CD14-positive monocyte (primary cell): ENCODE measurements at regions not wholly inside any gene's neighbourhood (a gene's known extent, or its start where the extent isn't known, plus 50 kb on each side); places are given as distances from the start of the nearest gene placed in this dataset.

ENCODE experiments used
- DNase-seq, 3 donors: peaks; one replicate each; pipeline ENCODE4 v3.0.0-alpha.2; 2011 to 2022
- H2AFZ ChIP-seq: 2 replicates; pipeline ENCODE4 v1.6.0; 2012; ENCODE audit warnings: mild to moderate bottlenecking, low read depth, low read length, inconsistent platforms; ENCODE audit not compliant: insufficient read depth, poor library complexity, severe bottlenecking
- H3K27ac ChIP-seq, 2 donors: 1 replicate in 1 of 2; 2 replicates in 1 of 2; pipeline ENCODE4 v1.5.1; 2012 to 2013; ENCODE audit warnings: low read length in 2 of 2, control low read depth in 1 of 2, inconsistent platforms in 1 of 2, low read depth in 1 of 2, mild to moderate bottlenecking in 1 of 2
- H3K27me3 ChIP-seq, 2 donors: one replicate each; pipeline versions ENCODE4 v1.6.0 to v1.6.1; 2011 to 2013; ENCODE audit warnings: low read length in 2 of 2; ENCODE audit not compliant: control insufficient read depth in 2 of 2, insufficient read depth in 2 of 2
- H3K36me3 ChIP-seq, 2 donors: replicated peaks in 1 of 2; 1 replicate in 1 of 2; 2 replicates in 1 of 2; pipeline versions ENCODE4 v1.5.1 to v1.6.1; 2012 to 2013; ENCODE audit warnings: low read length in 2 of 2, control low read depth in 1 of 2, inconsistent platforms in 1 of 2, mild to moderate bottlenecking in 1 of 2; ENCODE audit not compliant: insufficient read depth in 2 of 2, control insufficient read depth in 1 of 2
- H3K4me1 ChIP-seq, 2 donors: 1 replicate in 1 of 2; 2 replicates in 1 of 2; pipeline versions ENCODE4 v1.5.1 to v1.6.1; 2012 to 2013; ENCODE audit warnings: low read length in 2 of 2, control low read depth in 1 of 2, inconsistent platforms in 1 of 2, mild to moderate bottlenecking in 1 of 2, moderate library complexity in 1 of 2; ENCODE audit not compliant: insufficient read depth in 2 of 2, control insufficient read depth in 1 of 2
- H3K4me2 ChIP-seq: replicated peaks from 2 replicates; pipeline ENCODE3; 2012; ENCODE audit warnings: low read length, moderate library complexity, mild to moderate bottlenecking; ENCODE audit not compliant: poor library complexity, severe bottlenecking; ENCODE audit errors: extremely low read depth
- H3K4me3 ChIP-seq, 3 experiments: fragments of 200-600 bp in 1 of 3; sonication (generic) in 1 of 3; replicated peaks in 1 of 3; 1 replicate in 2 of 3; 2 replicates in 1 of 3; pipeline ENCODE4 v1.5.1; 2011 to 2013; ENCODE audit warnings: low read length in 3 of 3, mild to moderate bottlenecking in 3 of 3, control low read depth in 2 of 3, low read depth in 2 of 3, inconsistent platforms in 1 of 3, moderate library complexity in 1 of 3
- H3K79me2 ChIP-seq: 2 replicates; pipeline ENCODE4 v1.6.0; 2012; ENCODE audit warnings: mild to moderate bottlenecking, control low read depth, inconsistent platforms, low read length, moderate library complexity; ENCODE audit not compliant: insufficient read depth
- H3K9ac ChIP-seq: 2 replicates; pipeline ENCODE4 v1.6.0; 2017; ENCODE audit warnings: low read length, mild to moderate bottlenecking; ENCODE audit not compliant: insufficient read depth, poor library complexity, severe bottlenecking
- H3K9me3 ChIP-seq, 2 donors: replicated peaks in 1 of 2; 1 replicate in 1 of 2; 2 replicates in 1 of 2; pipeline versions ENCODE4 v1.5.1 to v1.6.1; 2012 to 2013; ENCODE audit warnings: low read length in 2 of 2, control low read depth in 1 of 2; ENCODE audit not compliant: control insufficient read depth in 1 of 2, insufficient read depth in 1 of 2
- H4K20me1 ChIP-seq: 2 replicates; pipeline ENCODE4 v1.6.0; 2012; ENCODE audit warnings: mild to moderate bottlenecking, low read length, control low read depth, moderate library complexity; ENCODE audit not compliant: insufficient read depth
- H3K27ac Mint-ChIP-seq, 7 donors: one replicate each; pipeline ENCODE4 v1.8.0; 2020; ENCODE audit warnings: mild to moderate bottlenecking in 7 of 7, mixed read lengths in 7 of 7, moderate library complexity in 6 of 7, inconsistent platforms in 2 of 7
- H3K27me3 Mint-ChIP-seq, 3 donors: one replicate each; pipeline ENCODE4 v1.8.0; 2021 to 2022; ENCODE audit warnings: low read depth in 3 of 3, mild to moderate bottlenecking in 3 of 3, mixed read lengths in 3 of 3, moderate library complexity in 3 of 3, inconsistent platforms in 1 of 3
- H3K36me3 Mint-ChIP-seq, 2 donors: one replicate each; pipeline ENCODE4 v1.8.0; 2020; ENCODE audit warnings: mixed read lengths in 2 of 2, inconsistent platforms in 1 of 2, mild to moderate bottlenecking in 1 of 2
- H3K4me1 Mint-ChIP-seq: one replicate; pipeline ENCODE4 v1.8.0; 2020; ENCODE audit warnings: mild to moderate bottlenecking, mixed read lengths
- H3K4me3 Mint-ChIP-seq, 2 donors: one replicate each; pipeline ENCODE4 v1.8.0; 2020; ENCODE audit warnings: mild to moderate bottlenecking in 2 of 2, mixed read lengths in 2 of 2, moderate library complexity in 1 of 2
- H3K9me3 Mint-ChIP-seq, 7 donors: one replicate each; pipeline ENCODE4 v1.8.0; 2020 to 2022; ENCODE audit warnings: mixed read lengths in 7 of 7, mild to moderate bottlenecking in 6 of 7, moderate library complexity in 6 of 7, inconsistent platforms in 2 of 7
- CTCF ChIP-seq: fragments of 200-600 bp; IDR thresholded peaks from one replicate; pipeline ENCODE4 v1.8.0; 2022; ENCODE audit warnings: antibody characterized with exemption, mild to moderate bottlenecking
- WGBS: methylation state at CpG from one replicate; pipeline ENCODE4 v1.1.5; 2013; ENCODE audit warnings: missing lambda C conversion rate; ENCODE audit not compliant: insufficient coverage; 5-methylcytosine and 5-hydroxymethylcytosine counted together
- intact Hi-C, 2 donors: fragments of 100-400 bp; cut with micrococcal nuclease; formaldehyde crosslinking; loops; one replicate each; pipeline versions ENCODE4 v1.15.0 to v1.15.1; 2023

- H3K9ac ChIP-seq = no peak overlapping the region
- peaks cover 75 to 76% of the 10 kb centered on the region in 2 donors for H3K9me3 ChIP-seq
- H3K36me3 ChIP-seq = no peaks in the 10 kb centered on the region
Measured at GRCh38 chr12:34605510-34605887, 583.2 kb downstream of the ALG10 start.

DNA sequence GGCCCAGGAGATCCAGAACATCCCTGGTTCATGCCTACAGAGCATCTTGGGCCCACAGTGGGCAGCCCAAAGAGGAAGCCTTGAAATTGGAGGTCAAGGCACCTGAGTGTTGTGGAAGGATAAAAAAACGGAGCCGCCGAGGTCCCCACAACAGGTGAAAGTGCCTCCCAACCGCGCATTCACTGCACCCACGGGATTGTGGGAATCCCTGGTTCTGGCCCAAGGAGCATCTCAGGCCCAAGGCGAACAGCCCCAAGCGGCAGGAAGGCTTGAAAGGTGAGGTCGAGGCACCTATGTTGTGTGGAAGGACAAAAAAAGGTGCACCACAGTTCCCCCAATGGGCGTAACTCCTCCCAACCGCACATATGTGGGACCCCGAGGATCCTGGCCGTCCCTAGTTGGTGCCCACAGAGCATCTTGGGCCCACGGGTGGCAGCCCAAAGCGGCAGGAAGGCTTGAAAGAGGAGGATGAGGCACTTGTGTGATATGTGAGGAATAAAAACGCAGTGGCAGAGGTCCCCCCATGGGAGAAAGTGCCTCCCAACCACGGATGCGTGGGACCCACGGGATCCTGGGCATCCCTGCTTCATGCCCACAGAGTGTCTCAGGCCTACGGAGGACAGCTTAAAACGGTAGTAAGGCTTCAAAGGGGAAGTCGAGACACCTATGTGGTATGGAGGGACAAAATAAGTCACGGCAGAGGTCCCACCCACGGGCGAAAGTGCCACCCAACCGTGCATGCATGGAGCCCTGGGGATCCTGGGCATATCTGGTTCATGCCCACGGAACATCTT lies 583.9 kb downstream of the ALG10 start:
- Histone ChIP-seq H3K4me3 (peak overlapping the region in 1 of 3 experiments; percentile 5), H3K79me2 (no peaks in the 10 kb centered on the region), H3K27me3 (no peaks in the 10 kb centered on the region), H3K4me2 (no peak overlapping the region), H2AFZ (no peak overlapping the region), H3K9ac (no peak overlapping the region), H3K9me3 (peaks cover 69 to 70% of the 10 kb centered on the region in 2 donors), H3K36me3 (no peaks in the 10 kb centered on the region), H3K4me1 (no peaks in the 10 kb centered on the region), H4K20me1 (no peaks in the 10 kb centered on the region), H3K27ac (no peak overlapping the region)
- Mint-ChIP-seq H3K27ac (no peak overlapping the region), H3K4me1 (no peaks in the 10 kb centered on the region), H3K9me3 (peaks cover 36 to 66% (median 58%) of the 10 kb centered on the region in 7 donors), H3K36me3 (no peaks in the 10 kb centered on the region), H3K27me3 (peaks cover 0 to 2% (median 0%) of the 10 kb centered on the region in 3 donors), H3K4me3 (no peak overlapping the region)
- 66% methylated on average over 19 of the region's 27 CpGs for WGBS
- intact Hi-C loops = no loop called here
- no peak for DNase-seq
- no peak for TF ChIP-seq CTCF

More at GRCh38 chr12:34605510-34605887, 583.2 kb downstream of the ALG10 start:
- H3K27ac ChIP-seq = no peak overlapping the region
- H3K4me2 ChIP-seq = no peak overlapping the region
- no peaks in the 10 kb centered on the region for H3K79me2 ChIP-seq
- TF ChIP-seq CTCF = no peak
- no peak overlapping the region for H2AFZ ChIP-seq
- Mint-ChIP-seq H3K27ac (no peak overlapping the region), H3K9me3 (peaks cover 43 to 72% (median 60%) of the 10 kb centered on the region in 7 donors), H3K4me3 (no peak overlapping the region), H3K27me3 (peaks cover 0 to 2% (median 0%) of the 10 kb centered on the region in 3 donors), H3K4me1 (no peaks in the 10 kb centered on the region), H3K36me3 (no peaks in the 10 kb centered on the region)
- H3K4me3 ChIP-seq = peak overlapping the region in 1 of 3 experiments; percentile 5
- intact Hi-C loops = no loop called here
- DNase-seq = no peak
- no peaks in the 10 kb centered on the region for H3K27me3 ChIP-seq
- WGBS = 74% methylated on average over 13 of the region's 15 CpGs
- H4K20me1 ChIP-seq = no peaks in the 10 kb centered on the region
- H3K4me1 ChIP-seq = no peaks in the 10 kb centered on the region
